ENCODE measurements at regions not wholly inside any gene's neighbourhood (a gene's known extent, or its start where the extent isn't known, plus 50 kb on each side); places are given as distances from the start of the nearest gene placed in this dataset.

DNA sequence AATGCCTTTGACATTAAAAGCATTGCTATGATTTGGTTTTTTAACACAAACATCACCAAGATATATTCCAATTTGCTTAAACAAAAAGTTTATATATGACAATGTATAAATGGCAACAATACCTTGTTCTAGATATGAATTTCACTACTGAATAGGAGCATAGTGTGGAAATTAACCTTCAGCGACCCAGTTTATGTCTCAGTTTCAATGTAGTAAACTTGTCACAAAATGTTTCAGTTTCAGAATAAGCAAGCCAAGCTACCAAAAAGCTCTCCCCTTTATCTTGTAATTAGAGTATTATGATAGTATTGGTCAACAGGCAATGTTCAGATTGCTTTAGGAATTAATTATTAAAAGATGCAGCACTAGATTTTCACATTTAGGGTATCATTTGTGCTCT, 99.6 kb upstream of the PCDH15 start:
- DNase-seq (ENCODE audit: low spot score) = peak; percentile 20
- TF ChIP-seq CTCF (IDR thresholded peaks at IDR 0.05; ENCODE audit: extremely low read depth, insufficient read depth, missing control alignments) = no peak
- in situ Hi-C loops (cut with MboI; ENCODE audit: low pct_unique_long_range_greater_than_20kb, low sequenced_read_pairs, unreplicated experiment) = no loop called here

- in situ Hi-C loops (cut with MboI; ENCODE audit: low pct_unique_long_range_greater_than_20kb, low sequenced_read_pairs, unreplicated experiment) = no loop called here
- no peak for TF ChIP-seq CTCF (IDR thresholded peaks at IDR 0.05; ENCODE audit: extremely low read depth, insufficient read depth, missing control alignments)
- DNase-seq (ENCODE audit: low spot score) = no peak
Observed at GRCh38 chr10:54880996-54881395, 80.0 kb upstream of the PCDH15 start.

DNA sequence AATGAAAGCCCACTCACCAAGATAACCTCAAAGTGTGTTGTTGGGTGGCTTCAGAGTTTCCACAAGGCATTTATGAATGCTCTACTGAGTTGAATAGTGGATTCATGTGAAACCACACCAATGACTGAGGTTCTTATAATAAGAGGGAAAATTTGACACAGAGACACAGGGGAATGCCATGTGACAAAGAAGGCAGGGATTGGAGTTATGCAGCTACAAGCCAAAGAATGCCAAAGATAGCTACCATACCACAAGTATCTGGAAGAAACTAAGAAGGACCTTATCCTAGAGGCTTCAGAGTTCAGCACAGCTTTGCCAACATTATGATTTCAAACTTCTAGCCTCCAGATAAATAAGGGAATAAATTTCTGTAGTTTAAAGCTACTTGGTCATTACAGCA, 68.0 kb upstream of the PCDH15 start:
- no peak for TF ChIP-seq CTCF (IDR thresholded peaks at IDR 0.05; ENCODE audit: extremely low read depth, insufficient read depth, missing control alignments)
- in situ Hi-C loops (cut with MboI; ENCODE audit: low pct_unique_long_range_greater_than_20kb, low sequenced_read_pairs, unreplicated experiment) = no loop called here
- no peak for DNase-seq (ENCODE audit: low spot score)

DNA sequence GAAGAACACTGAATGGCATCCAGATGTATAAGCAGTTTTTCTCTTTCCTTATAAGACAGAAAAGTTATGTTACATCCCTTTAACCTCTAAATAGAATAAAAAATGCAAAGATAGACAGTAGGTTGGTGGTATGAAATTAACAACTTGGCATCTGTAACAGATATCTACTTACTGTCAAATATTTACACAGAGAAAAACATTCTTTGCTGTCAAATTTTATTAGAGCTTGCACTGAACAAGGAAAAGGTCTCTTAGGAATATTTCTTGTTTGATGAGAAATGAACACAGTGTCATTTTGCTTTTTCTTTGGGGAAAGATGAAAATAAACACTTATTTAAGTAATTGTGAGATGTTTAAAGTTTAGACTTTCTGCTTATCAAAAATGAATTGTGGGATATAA, 65.6 kb upstream of the PCDH15 start:
- in situ Hi-C loops (cut with MboI; ENCODE audit: low pct_unique_long_range_greater_than_20kb, low sequenced_read_pairs, unreplicated experiment) = no loop called here
- no peak for TF ChIP-seq CTCF (IDR thresholded peaks at IDR 0.05; ENCODE audit: extremely low read depth, insufficient read depth, missing control alignments)
- DNase-seq (ENCODE audit: low spot score) = no peak

DNA sequence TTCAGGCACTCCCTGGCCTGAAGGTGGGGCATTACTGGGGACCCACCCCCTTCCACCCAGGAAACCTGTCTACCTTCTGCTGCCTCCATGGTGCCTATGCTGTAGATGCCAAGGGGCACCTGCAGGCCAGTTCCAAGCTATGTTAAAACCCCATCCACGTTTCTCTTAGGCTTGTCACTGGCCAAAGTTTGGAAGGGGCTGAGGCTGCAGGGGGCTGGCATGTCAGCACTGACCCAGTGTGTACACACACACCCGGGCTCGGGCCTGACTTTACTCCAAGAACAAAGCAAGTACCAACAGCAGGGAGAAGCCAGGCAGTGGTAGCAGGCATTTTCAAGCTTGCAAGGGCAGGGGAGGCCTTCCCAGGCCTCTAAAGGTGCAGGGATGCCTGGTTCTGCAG, 53.8 kb upstream of the PCDH15 start:
- in situ Hi-C loops (cut with MboI; ENCODE audit: low pct_unique_long_range_greater_than_20kb, low sequenced_read_pairs, unreplicated experiment) = no loop called here
- no peak for TF ChIP-seq CTCF (IDR thresholded peaks at IDR 0.05; ENCODE audit: extremely low read depth, insufficient read depth, missing control alignments)
- no peak for DNase-seq (ENCODE audit: low spot score)

- no peak for TF ChIP-seq CTCF (IDR thresholded peaks at IDR 0.05; ENCODE audit: extremely low read depth, insufficient read depth, missing control alignments)
- no peak for DNase-seq (ENCODE audit: low spot score)
- in situ Hi-C loops (cut with MboI; ENCODE audit: low pct_unique_long_range_greater_than_20kb, low sequenced_read_pairs, unreplicated experiment) = no loop called here
Observed at GRCh38 chr10:54854389-54854788, 53.4 kb upstream of the PCDH15 start.

- no peak for DNase-seq (ENCODE audit: low spot score)
- in situ Hi-C loops (cut with MboI; ENCODE audit: low pct_unique_long_range_greater_than_20kb, low sequenced_read_pairs, unreplicated experiment) = no loop called here
- no peak for TF ChIP-seq CTCF (IDR thresholded peaks at IDR 0.05; ENCODE audit: extremely low read depth, insufficient read depth, missing control alignments)
Observed at GRCh38 chr10:54853883-54854282, 52.9 kb upstream of the PCDH15 start.

Measured in GM13977 (cell line).